22Rv1 (cell line): ENCODE measurements at regions not wholly inside any gene's neighbourhood (a gene's known extent, or its start where the extent isn't known, plus 50 kb on each side); places are given as distances from the start of the nearest gene placed in this dataset.

Experiments used
- ZFX ChIP-seq: fragments of 450-650 bp; IDR thresholded peaks from 2 replicates; pipeline ENCODE4 v1.6.1; 2017; ENCODE audit warnings: antibody characterized with exemption, borderline replicate concordance
- TF ChIP-seq, protein P1 (sequence below): fragments of 450-650 bp; IDR thresholded peaks from 2 replicates; pipeline ENCODE4 v1.5.1; 2017; ENCODE audit warnings: mild to moderate bottlenecking

- TF ChIP-seq, protein P1, sequence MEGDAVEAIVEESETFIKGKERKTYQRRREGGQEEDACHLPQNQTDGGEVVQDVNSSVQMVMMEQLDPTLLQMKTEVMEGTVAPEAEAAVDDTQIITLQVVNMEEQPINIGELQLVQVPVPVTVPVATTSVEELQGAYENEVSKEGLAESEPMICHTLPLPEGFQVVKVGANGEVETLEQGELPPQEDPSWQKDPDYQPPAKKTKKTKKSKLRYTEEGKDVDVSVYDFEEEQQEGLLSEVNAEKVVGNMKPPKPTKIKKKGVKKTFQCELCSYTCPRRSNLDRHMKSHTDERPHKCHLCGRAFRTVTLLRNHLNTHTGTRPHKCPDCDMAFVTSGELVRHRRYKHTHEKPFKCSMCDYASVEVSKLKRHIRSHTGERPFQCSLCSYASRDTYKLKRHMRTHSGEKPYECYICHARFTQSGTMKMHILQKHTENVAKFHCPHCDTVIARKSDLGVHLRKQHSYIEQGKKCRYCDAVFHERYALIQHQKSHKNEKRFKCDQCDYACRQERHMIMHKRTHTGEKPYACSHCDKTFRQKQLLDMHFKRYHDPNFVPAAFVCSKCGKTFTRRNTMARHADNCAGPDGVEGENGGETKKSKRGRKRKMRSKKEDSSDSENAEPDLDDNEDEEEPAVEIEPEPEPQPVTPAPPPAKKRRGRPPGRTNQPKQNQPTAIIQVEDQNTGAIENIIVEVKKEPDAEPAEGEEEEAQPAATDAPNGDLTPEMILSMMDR, result no peak
- TF ChIP-seq ZFX, result no peak
Observed at GRCh38 chr2:53576166-53576565, 191.4 kb upstream of the CHAC2 start.
